GM12878 (cell line): ENCODE measurements at regions not wholly inside any gene's neighbourhood (a gene's known extent, or its start where the extent isn't known, plus 50 kb on each side); places are given as distances from the start of the nearest gene placed in this dataset.

Experiments used
- ATAC-seq: fragments of 200-7000 bp; cut with Tn5 transposase; 3 replicates; pipeline ENCODE4 v1.9.1; 2020; ENCODE audit warnings: mild to moderate bottlenecking, moderate library complexity
- BruUV-seq: library from RNA; stranded (reverse); fragments of 400-500 nt; replicated peaks from 2 replicates; lab custom pipeline; 2021; lab: Mats Ljungman, UMichigan
- CTCF ChIA-PET: fragments of 300-600 bp; sonication (Branson Sonifier 250); formaldehyde crosslinking; extraction: SDS; loops from one replicate; lab custom pipeline; 2021; ENCODE audit warnings: inconsistent platforms; lab: Yijun Ruan, JAX
- POLR2A ChIA-PET: fragments of 350-600 bp; formaldehyde crosslinking; extraction: SDS; loops from one replicate; lab custom pipeline; 2021; ENCODE audit warnings: inconsistent platforms; lab: Charles Lee
- RAD21 ChIA-PET: fragments of 300-600 bp; sonication (Branson Sonifier 250); formaldehyde crosslinking; loops from one replicate; lab custom pipeline; 2023; ENCODE audit warnings: antibody characterized with exemption; ENCODE audit not compliant: unreplicated experiment; lab: Charles Lee
- SMC1A ChIA-PET: fragments of 300-600 bp; sonication (Branson Sonifier 250); formaldehyde crosslinking; loops from one replicate; lab custom pipeline; 2023; ENCODE audit not compliant: unreplicated experiment, uncharacterized antibody; lab: Charles Lee
- DNase-seq: peaks from one replicate; pipeline ENCODE4 v3.0.0-alpha.2; 2011; ENCODE audit warnings: low read depth, low spot score
- FAIRE-seq: peaks from 3 replicates; lab custom pipeline; 2011; peaks lifted over from hg19 to GRCh38; lab: Jason Lieb, UNC
- H2AFZ ChIP-seq: 2 replicates; pipeline ENCODE4 v1.6.0; 2011; ENCODE audit warnings: low read depth, low read length, control low read depth; ENCODE audit not compliant: control insufficient read depth
- H3K27ac ChIP-seq: 2 replicates; pipeline ENCODE4 v1.5.1; 2011; ENCODE audit warnings: control low read depth; ENCODE audit not compliant: control insufficient read depth, insufficient read depth
- H3K27me3 ChIP-seq, 2 experiments: replicated peaks in 1 of 2; 2 replicates each; pipeline versions ENCODE4 v1.6.0 to v1.6.1; 2011; ENCODE audit warnings: low read length in 1 of 2; ENCODE audit not compliant: control insufficient read depth in 2 of 2, insufficient read depth in 2 of 2
- H3K36me3 ChIP-seq, 2 experiments: 2 replicates each; pipeline ENCODE4 v1.5.1; 2011; ENCODE audit warnings: low read length in 1 of 2; ENCODE audit not compliant: control insufficient read depth in 2 of 2, insufficient read depth in 2 of 2
- H3K4me1 ChIP-seq: 2 replicates; pipeline ENCODE4 v1.6.1; 2011; ENCODE audit warnings: mild to moderate bottlenecking, low read length, moderate library complexity, mixed read lengths; ENCODE audit not compliant: control insufficient read depth, insufficient read depth
- H3K4me2 ChIP-seq: 2 replicates; pipeline ENCODE4 v1.6.0; 2011; ENCODE audit warnings: control low read depth; ENCODE audit not compliant: control insufficient read depth, insufficient read depth
- H3K4me3 ChIP-seq: fragments of 200-600 bp; sonication (generic); 2 replicates; pipeline ENCODE4 v1.5.1; 2016
- H3K79me2 ChIP-seq: 2 replicates; pipeline ENCODE4 v1.6.0; 2011; ENCODE audit warnings: low read length; ENCODE audit not compliant: control insufficient read depth, insufficient read depth
- H3K9ac ChIP-seq: 2 replicates; pipeline ENCODE4 v1.8.0; 2011; ENCODE audit warnings: low read length, control low read depth, mixed read lengths; ENCODE audit not compliant: control insufficient read depth, insufficient read depth
- H3K9me3 ChIP-seq: replicated peaks from 3 replicates; pipeline ENCODE4 v1.5.1; 2011; ENCODE audit warnings: mild to moderate bottlenecking, low read length; ENCODE audit not compliant: control insufficient read depth, insufficient read depth
- H4K20me1 ChIP-seq: 2 replicates; pipeline ENCODE4 v1.6.0; 2011; ENCODE audit not compliant: control insufficient read depth, insufficient read depth
- EGR1 ChIP-seq, 2 experiments: IDR thresholded peaks; 1 replicate in 1 of 2; 2 replicates in 1 of 2; pipeline ENCODE4 v1.6.1; 2011 to 2012; ENCODE audit warnings: low read depth in 2 of 2, low read length in 2 of 2, borderline replicate concordance in 1 of 2, mild to moderate bottlenecking in 1 of 2, moderate library complexity in 1 of 2
- ZBED1 ChIP-seq: IDR thresholded peaks from 2 replicates; pipeline ENCODE4 v1.6.1; 2016; ENCODE audit warnings: borderline replicate concordance
- WGBS: methylation state at CpG from one replicate; pipeline ENCODE4 v1.1.6; 2016; ENCODE audit warnings: low lambda C conversion rate; ENCODE audit not compliant: insufficient replicate concordance, insufficient coverage; ENCODE audit errors: missing lambda C conversion rate; 5-methylcytosine and 5-hydroxymethylcytosine counted together
- in situ Hi-C: fragments of 300-500 bp; cut with MboI; formaldehyde crosslinking; loops from 9 replicates; pipeline ENCODE4 v1.14.3; 2018; ENCODE audit warnings: mixed read lengths
- intact Hi-C: fragments of 100-400 bp; cut with micrococcal nuclease; formaldehyde crosslinking; loops from one replicate; pipeline ENCODE4 v1.14.2; 2022; ENCODE audit not compliant: unreplicated experiment
- TF ChIP-seq, protein P1 (sequence below): fragments of 450-650 bp; formaldehyde crosslinking; IDR thresholded peaks from 2 replicates; pipeline ENCODE4 v1.4.0; 2020; ENCODE audit warnings: mild to moderate bottlenecking, moderate library complexity

DNA sequence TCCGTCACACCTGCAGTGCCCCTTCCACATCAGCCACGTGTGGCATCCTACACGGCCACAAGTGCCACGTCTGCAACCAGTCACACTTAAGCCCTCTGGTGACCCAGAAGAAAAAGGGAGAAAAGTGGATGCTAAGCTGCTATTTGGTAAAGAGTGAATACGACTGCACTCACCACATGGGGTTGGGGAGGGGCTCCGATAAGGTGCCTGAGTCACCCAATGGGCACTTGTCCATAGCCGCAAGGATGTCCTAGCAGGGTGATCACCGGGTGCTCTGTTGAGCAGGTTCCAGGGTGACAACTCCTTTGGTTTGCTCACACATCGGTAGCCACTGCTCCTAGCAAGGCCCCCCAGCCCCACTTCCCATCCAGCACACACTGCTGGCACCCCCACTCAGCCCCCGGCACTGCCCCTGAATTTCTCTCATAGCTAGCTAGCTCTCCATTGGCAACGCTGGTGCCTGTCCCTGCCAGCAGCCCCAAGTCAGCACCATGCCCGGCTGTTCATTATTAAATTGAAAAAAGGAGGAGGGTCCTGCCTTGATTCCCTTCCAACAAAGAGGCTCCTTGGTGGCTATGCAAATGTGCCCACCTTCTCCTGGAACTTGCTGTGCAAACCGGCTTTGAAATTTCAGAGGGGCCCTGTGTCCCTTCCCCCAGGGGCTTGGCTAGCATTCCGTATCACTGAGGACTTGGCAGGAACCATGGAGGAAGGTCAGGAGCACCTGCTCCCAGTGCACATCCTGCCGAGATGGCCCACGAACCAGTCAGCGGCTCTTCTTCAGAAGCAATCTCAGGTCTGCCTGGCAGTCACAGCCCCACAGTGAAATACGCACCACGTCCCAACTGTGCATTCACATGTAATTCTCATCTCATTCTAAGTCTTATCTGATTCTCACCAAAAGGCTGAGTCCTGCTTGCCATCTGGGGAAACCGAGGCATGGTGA, 227.7 kb upstream of the DIO3 start:
- ChIA-PET RAD21 (no interaction called here), CTCF (no interaction called here), POLR2A (no interaction called here), SMC1A (no interaction called here)
- no peak overlapping the region for H3K4me3 ChIP-seq
- no TSS peak for BruUV-seq
- no peaks in the 10 kb centered on the region for H3K79me2 ChIP-seq
- H3K9ac ChIP-seq, result no peak overlapping the region
- H3K36me3 ChIP-seq, result no peaks in the 10 kb centered on the region
- H3K4me2 ChIP-seq, result no peak overlapping the region
- ATAC-seq (no peak), DNase-seq (no peak), FAIRE-seq (no peak)
- H4K20me1 ChIP-seq, result no peaks in the 10 kb centered on the region
- in situ Hi-C loops, result no loop called here
- no peaks in the 10 kb centered on the region for H3K9me3 ChIP-seq
- no peak overlapping the region for H2AFZ ChIP-seq
- intact Hi-C loops, result no loop called here
- no peak overlapping the region for H3K27ac ChIP-seq
- H3K4me1 ChIP-seq, result no peaks in the 10 kb centered on the region
- TF ChIP-seq EGR1 (IDR thresholded peaks at IDR 0.05; ENCODE audit: borderline replicate concordance in 1 of 2, low read depth in 2 of 2, low read length in 2 of 2) (no peak), ZBED1 (no peak)
- TF ChIP-seq, protein P1, sequence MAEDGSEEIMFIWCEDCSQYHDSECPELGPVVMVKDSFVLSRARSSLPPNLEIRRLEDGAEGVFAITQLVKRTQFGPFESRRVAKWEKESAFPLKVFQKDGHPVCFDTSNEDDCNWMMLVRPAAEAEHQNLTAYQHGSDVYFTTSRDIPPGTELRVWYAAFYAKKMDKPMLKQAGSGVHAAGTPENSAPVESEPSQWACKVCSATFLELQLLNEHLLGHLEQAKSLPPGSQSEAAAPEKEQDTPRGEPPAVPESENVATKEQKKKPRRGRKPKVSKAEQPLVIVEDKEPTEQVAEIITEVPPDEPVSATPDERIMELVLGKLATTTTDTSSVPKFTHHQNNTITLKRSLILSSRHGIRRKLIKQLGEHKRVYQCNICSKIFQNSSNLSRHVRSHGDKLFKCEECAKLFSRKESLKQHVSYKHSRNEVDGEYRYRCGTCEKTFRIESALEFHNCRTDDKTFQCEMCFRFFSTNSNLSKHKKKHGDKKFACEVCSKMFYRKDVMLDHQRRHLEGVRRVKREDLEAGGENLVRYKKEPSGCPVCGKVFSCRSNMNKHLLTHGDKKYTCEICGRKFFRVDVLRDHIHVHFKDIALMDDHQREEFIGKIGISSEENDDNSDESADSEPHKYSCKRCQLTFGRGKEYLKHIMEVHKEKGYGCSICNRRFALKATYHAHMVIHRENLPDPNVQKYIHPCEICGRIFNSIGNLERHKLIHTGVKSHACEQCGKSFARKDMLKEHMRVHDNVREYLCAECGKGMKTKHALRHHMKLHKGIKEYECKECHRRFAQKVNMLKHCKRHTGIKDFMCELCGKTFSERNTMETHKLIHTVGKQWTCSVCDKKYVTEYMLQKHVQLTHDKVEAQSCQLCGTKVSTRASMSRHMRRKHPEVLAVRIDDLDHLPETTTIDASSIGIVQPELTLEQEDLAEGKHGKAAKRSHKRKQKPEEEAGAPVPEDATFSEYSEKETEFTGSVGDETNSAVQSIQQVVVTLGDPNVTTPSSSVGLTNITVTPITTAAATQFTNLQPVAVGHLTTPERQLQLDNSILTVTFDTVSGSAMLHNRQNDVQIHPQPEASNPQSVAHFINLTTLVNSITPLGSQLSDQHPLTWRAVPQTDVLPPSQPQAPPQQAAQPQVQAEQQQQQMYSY, result no peak
- no peaks in the 10 kb centered on the region for H3K27me3 ChIP-seq
- 46% methylated on average over 20 of the region's 20 CpGs for WGBS
